Common myeloid progenitor, CD34-positive (primary cell): ENCODE measurements at regions not wholly inside any gene's neighbourhood (a gene's known extent, or its start where the extent isn't known, plus 50 kb on each side); places are given as distances from the start of the nearest gene placed in this dataset.

Experiments
- CTCF ChIA-PET: fragments of 350-600 bp; sonication (Branson Sonifier 250); formaldehyde crosslinking; loops from one replicate; lab custom pipeline; 2021; ENCODE audit warnings: antibody characterized with exemption; lab: Charles Lee
- POLR2A ChIA-PET: fragments of 350-600 bp; sonication (Branson Sonifier 250); formaldehyde crosslinking; loops from one replicate; lab custom pipeline; 2021; ENCODE audit warnings: antibody characterized with exemption; lab: Charles Lee
- DNase-seq, 3 donors: peaks; one replicate each; pipeline versions ENCODE4 v3.0.0 to v3.0.0-alpha.2; 2013
- H3K27ac ChIP-seq, 2 experiments: 1 replicate in 1 of 2; 2 replicates in 1 of 2; pipeline ENCODE4 v1.7.0; 2013; ENCODE audit warnings: inconsistent platforms in 2 of 2, low read length in 2 of 2, mild to moderate bottlenecking in 2 of 2, low read depth in 1 of 2, moderate library complexity in 1 of 2; ENCODE audit not compliant: severe bottlenecking in 2 of 2, insufficient read depth in 1 of 2, poor library complexity in 1 of 2
- H3K27me3 ChIP-seq, 5 experiments: replicated peaks in 2 of 5; 1 replicate in 3 of 5; 2 replicates in 2 of 5; pipeline versions ENCODE4 v1.6.1 to v1.7.0; 2013; ENCODE audit warnings: low read length in 4 of 5, mild to moderate bottlenecking in 2 of 5, moderate library complexity in 2 of 5, inconsistent platforms in 1 of 5; ENCODE audit not compliant: insufficient read depth in 5 of 5, control insufficient read depth in 4 of 5
- H3K36me3 ChIP-seq, 4 experiments: 1 replicate in 2 of 4; 2 replicates in 2 of 4; pipeline versions ENCODE4 v1.6.1 to v1.7.0; 2013; ENCODE audit warnings: low read length in 3 of 4, control low read depth in 1 of 4, mild to moderate bottlenecking in 1 of 4; ENCODE audit not compliant: control insufficient read depth in 4 of 4, insufficient read depth in 4 of 4
- H3K4me1 ChIP-seq, 4 experiments: 1 replicate in 3 of 4; 2 replicates in 1 of 4; pipeline versions ENCODE4 v1.6.1 to v1.7.1; 2013; ENCODE audit warnings: low read length in 3 of 4, mild to moderate bottlenecking in 3 of 4, control low read depth in 1 of 4, inconsistent platforms in 1 of 4, moderate library complexity in 1 of 4; ENCODE audit not compliant: control insufficient read depth in 4 of 4, insufficient read depth in 4 of 4; ENCODE audit errors: control extremely low read depth in 1 of 4
- H3K4me3 ChIP-seq, 7 experiments: 1 replicate in 4 of 7; 2 replicates in 3 of 7; pipeline versions ENCODE4 v1.5.1 to v1.7.0; 2013; ENCODE audit warnings: mild to moderate bottlenecking in 7 of 7, low read length in 6 of 7, moderate library complexity in 6 of 7, inconsistent platforms in 2 of 7, low read depth in 2 of 7, control low read depth in 1 of 7; ENCODE audit not compliant: insufficient read depth in 4 of 7, control insufficient read depth in 1 of 7; ENCODE audit errors: extremely low read depth in 1 of 7
- H3K9me3 ChIP-seq, 5 experiments: 1 replicate in 4 of 5; 2 replicates in 1 of 5; pipeline versions ENCODE4 v1.6.1 to v1.7.1; 2013; ENCODE audit warnings: low read length in 4 of 5, mild to moderate bottlenecking in 2 of 5, inconsistent platforms in 1 of 5, low read depth in 1 of 5, moderate library complexity in 1 of 5; ENCODE audit not compliant: control insufficient read depth in 4 of 5, insufficient read depth in 2 of 5; ENCODE audit errors: control extremely low read depth in 1 of 5
- WGBS: methylation state at CpG from one replicate; pipeline ENCODE4 v1.1.5; 2013; ENCODE audit not compliant: insufficient coverage; 5-methylcytosine and 5-hydroxymethylcytosine counted together

DNA sequence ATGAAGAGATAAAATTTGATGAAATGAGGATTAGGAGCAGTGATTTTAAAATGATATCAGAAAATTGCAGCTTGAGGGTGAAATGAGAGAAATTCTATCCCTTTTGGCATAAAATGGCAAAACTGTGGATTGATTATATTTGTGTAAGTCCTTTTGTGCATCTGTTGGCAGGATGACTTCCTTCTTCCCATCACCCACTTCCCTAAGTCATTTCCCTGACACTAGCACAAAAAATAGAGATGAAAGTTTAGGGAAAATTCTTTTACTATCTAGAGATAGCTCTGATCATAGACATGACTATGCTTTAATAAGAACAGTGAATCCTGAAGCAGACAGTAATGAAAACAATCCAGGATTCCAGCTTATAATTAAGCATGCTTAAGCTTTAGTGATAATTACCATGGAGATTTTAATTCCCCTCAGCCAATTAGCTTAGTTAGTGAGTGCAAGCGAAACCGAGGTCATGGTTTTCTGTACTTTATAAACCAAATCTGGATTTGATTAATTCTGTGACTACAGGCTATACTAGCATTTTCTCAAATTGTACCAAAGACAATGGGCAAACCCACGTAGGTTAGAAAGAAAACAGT is 163.6 kb upstream of the TARS1 start:
- peaks cover 0 to 14% (median 8%) of the 10 kb centered on the region in 4 experiments for H3K4me1 ChIP-seq
- no peak for DNase-seq
- ChIA-PET CTCF (no interaction called here), POLR2A (no interaction called here)
- no peaks in the 10 kb centered on the region for H3K27me3 ChIP-seq
- 100% methylated on average over 1 of the region's 3 CpGs for WGBS
- H3K4me3 ChIP-seq, result no peak overlapping the region
- H3K36me3 ChIP-seq, result no peaks in the 10 kb centered on the region
- H3K9me3 ChIP-seq, result no peaks in the 10 kb centered on the region
- no peak overlapping the region for H3K27ac ChIP-seq

- CTCF ChIA-PET, result no interaction called here
- WGBS, result 76% methylated on average over 5 of the region's 5 CpGs
- Histone ChIP-seq H3K4me3 (no peak overlapping the region), H3K9me3 (no peaks in the 10 kb centered on the region), H3K4me1 (peaks cover 0 to 6% (median 3%) of the 10 kb centered on the region in 4 experiments), H3K27ac (no peak overlapping the region), H3K36me3 (no peaks in the 10 kb centered on the region), H3K27me3 (no peaks in the 10 kb centered on the region)
- DNase-seq, result no peak
- POLR2A ChIA-PET, result no interaction called here
Observed at GRCh38 chr5:33281431-33281843, 159.3 kb upstream of the TARS1 start.

GRCh38 chr5:33282157-33282556 is 158.6 kb upstream of the TARS1 start:
- H3K4me1 ChIP-seq, result no peaks in the 10 kb centered on the region
- H3K27me3 ChIP-seq, result no peaks in the 10 kb centered on the region
- H3K4me3 ChIP-seq, result no peak overlapping the region
- ChIA-PET CTCF (no interaction called here), POLR2A (no interaction called here)
- H3K27ac ChIP-seq, result no peak overlapping the region
- no CpG with 5 or more reads among the region's 4 CpGs for WGBS
- no peaks in the 10 kb centered on the region for H3K9me3 ChIP-seq
- no peak for DNase-seq
- H3K36me3 ChIP-seq, result no peaks in the 10 kb centered on the region

GRCh38 chr5:33282696-33283095 is 158.1 kb upstream of the TARS1 start:
- DNase-seq, result no peak
- Histone ChIP-seq H3K9me3 (no peaks in the 10 kb centered on the region), H3K4me1 (no peaks in the 10 kb centered on the region), H3K27me3 (no peaks in the 10 kb centered on the region), H3K27ac (no peak overlapping the region), H3K36me3 (no peaks in the 10 kb centered on the region), H3K4me3 (no peak overlapping the region)
- ChIA-PET CTCF (no interaction called here), POLR2A (no interaction called here)
- no CpG with 5 or more reads among the region's 2 CpGs for WGBS

GRCh38 chr5:33283243-33283642 is 157.5 kb upstream of the TARS1 start:
- no peaks in the 10 kb centered on the region for H3K9me3 ChIP-seq
- H3K27me3 ChIP-seq, result no peaks in the 10 kb centered on the region
- CTCF ChIA-PET, result interaction anchor here (0.6 to 1.2 kb wide), 2 partner anchors 14 to 106 kb away, joined by 3 read pairs; no protein-coding TSS in a partner anchor
- no peaks in the 10 kb centered on the region for H3K4me1 ChIP-seq
- DNase-seq, result no peak
- no peaks in the 10 kb centered on the region for H3K36me3 ChIP-seq
- no peak overlapping the region for H3K4me3 ChIP-seq
- POLR2A ChIA-PET, result no interaction called here
- H3K27ac ChIP-seq, result no peak overlapping the region

GRCh38 chr5:33284681-33285080 is 156.1 kb upstream of the TARS1 start:
- Histone ChIP-seq H3K9me3 (no peaks in the 10 kb centered on the region), H3K36me3 (no peaks in the 10 kb centered on the region), H3K4me3 (no peak overlapping the region), H3K27me3 (no peaks in the 10 kb centered on the region), H3K4me1 (no peaks in the 10 kb centered on the region), H3K27ac (no peak overlapping the region)
- CTCF ChIA-PET, result interaction anchor here (0.6 to 1.2 kb wide), 2 partner anchors 12 to 231 kb away, joined by 3 read pairs; no protein-coding TSS in a partner anchor
- 90% methylated on average over 2 of the region's 3 CpGs for WGBS
- POLR2A ChIA-PET, result no interaction called here
- no peak for DNase-seq

GRCh38 chr5:33287242-33287641 is 153.5 kb upstream of the TARS1 start:
- no peaks in the 10 kb centered on the region for H3K36me3 ChIP-seq
- DNase-seq, result no peak
- H3K27ac ChIP-seq, result no peak overlapping the region
- H3K4me3 ChIP-seq, result no peak overlapping the region
- no peaks in the 10 kb centered on the region for H3K27me3 ChIP-seq
- WGBS, result no CpG with 5 or more reads among the region's 1 CpG
- H3K4me1 ChIP-seq, result peaks cover 0 to 1% (median 0%) of the 10 kb centered on the region in 4 experiments
- ChIA-PET CTCF (no interaction called here), POLR2A (no interaction called here)
- H3K9me3 ChIP-seq, result peaks cover 0 to 5% (median 0%) of the 10 kb centered on the region in 5 experiments
